Activated CD4-positive, alpha-beta T cell treated with anti-CD3 and anti-CD28 coated beads, Interleukin-2, Interleukin-6, amounts not matched to agents 100 ng/mL and 50 ng/mL, durations not matched to agents 16 hours and 8 hours (primary cell): ENCODE measurements at regions not wholly inside any gene's neighbourhood (a gene's known extent, or its start where the extent isn't known, plus 50 kb on each side); places are given as distances from the start of the nearest gene placed in this dataset.

Source experiments
- DNase-seq: peaks from one replicate; pipeline ENCODE4 v3.0.0-alpha.2; 2020

GRCh38 chr2:204495381-204495780, 49.9 kb upstream of the PARD3B start:
- no peak for DNase-seq
